Middle frontal gyrus (tissue), 1 donor: ENCODE measurements at regions not wholly inside any gene's neighbourhood (a gene's known extent, or its start where the extent isn't known, plus 50 kb on each side); places are given as distances from the start of the nearest gene placed in this dataset.

Source experiments
- DNase-seq: peaks from one replicate; pipeline ENCODE4 v3.0.0-alpha.2; 2015; ENCODE audit warnings: low spot score; ENCODE audit errors: extremely low spot score

DNA sequence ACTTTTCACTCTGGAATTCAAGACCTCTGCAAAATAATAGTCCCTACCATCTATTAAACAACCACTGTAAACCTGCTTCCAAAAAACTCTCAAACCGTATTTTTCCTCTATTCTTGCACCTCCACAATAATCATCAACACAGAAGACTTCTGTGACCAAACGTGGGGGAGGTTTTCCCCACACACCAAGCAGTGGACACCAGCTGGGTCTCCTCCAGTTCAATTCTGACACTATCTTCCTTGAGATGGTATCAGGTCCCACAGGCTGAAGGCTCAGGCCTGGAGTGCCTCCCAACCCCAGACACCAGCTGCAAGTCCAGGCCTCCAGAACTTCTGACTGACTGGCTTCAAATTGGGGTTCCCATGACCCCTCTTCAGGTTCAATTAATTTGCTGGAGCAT, 89.6 kb upstream of the RAP2B start:
- no peak for DNase-seq

DNA sequence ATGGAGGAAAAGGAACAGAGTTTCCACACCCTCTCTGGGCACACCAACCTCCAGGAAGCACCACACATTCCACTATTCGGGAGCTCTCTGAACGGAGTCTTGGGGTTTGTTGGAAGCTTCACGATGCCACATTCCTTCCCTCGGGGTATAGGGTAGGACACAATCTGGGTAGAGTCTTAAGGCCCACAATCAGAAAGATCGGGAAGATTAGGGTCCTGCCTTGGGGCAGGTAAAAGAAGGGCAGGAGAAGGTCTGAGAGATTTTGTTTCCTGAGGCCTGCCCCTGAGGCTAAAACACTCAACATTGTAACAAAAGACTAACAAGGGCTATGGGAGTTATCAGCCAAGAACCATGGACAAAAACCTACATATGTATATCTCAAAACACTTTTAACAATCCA, 89.2 kb upstream of the RAP2B start:
- no peak for DNase-seq

DNA sequence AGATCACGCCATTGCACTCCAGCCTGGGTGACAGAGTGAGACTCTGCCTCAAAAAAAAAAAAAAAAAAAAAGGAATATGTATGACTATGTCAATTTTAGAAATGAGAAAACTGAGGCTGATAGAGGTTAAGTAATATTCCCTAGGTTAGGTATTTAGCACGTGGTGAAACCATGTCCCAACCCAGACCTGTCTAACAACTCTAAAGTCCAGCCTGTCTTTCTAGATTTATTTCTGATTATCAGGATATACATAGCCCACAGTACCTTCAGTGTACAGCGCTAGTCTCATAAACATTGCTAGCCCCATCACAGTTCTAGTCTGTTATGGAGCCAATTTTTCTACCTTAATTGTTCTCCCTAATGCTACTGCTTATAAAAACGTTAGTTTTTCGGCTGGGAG, 88.4 kb upstream of the RAP2B start:
- DNase-seq = no peak

DNA sequence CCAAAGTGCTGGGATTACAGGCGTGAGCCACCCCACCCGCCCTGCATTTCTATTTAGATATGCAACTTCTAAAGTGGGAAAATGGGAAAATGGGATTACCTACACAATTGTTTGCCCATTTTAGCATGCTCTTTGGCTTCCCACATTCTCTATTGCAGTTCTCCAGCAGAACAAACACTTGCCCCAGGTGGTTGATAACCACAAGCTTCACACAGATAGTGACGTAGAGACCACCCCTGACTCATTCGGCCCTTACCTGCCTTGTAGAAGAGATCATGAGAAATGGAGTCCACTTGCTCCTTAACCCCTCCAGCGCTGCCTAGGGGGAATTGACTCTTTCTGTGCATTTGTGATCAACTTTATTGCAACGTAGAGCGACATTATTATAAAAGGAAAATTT, 83.2 kb upstream of the RAP2B start:
- DNase-seq = no peak

DNA sequence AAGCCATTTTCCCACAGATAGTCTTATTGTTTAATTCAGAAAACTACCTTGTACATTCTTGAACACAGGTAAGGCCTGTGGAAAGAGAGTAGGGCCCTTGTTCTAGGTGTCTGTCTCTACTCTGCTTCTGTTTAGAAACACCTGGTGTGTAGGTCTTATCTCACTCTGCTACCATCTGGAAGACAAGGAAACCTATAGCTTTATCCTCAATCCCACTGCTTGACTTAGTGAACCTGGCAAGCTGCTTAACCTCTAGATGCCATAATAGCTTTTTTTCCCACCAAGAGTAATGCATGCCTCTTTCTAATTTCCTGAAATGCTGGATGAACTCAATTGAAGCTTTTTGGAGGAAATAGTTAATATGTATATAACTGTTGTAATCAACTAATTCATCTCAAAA, 82.6 kb upstream of the RAP2B start:
- no peak for DNase-seq

DNA sequence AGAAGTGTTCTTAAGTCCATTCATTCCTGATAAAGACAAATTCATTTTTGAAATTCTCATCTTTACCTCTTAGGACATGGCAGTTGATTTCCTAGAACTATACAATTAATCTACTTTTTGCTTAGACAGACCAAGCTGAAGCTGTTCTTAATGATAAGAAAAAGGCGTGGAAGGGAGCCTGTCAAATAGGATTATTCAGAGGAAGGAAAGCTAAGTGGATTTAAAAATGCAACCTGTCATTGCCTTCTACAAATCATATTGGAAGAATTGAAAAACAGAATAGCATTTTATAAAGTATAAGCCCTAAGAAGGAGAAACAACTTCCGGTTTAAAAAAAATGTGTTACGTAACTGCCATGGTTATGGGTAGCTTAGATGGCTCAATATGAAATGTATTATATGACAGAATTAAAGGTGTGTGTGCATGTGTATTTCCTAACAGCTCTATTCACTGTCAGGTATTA, 81.2 kb upstream of the RAP2B start:
- no peak for DNase-seq

DNA sequence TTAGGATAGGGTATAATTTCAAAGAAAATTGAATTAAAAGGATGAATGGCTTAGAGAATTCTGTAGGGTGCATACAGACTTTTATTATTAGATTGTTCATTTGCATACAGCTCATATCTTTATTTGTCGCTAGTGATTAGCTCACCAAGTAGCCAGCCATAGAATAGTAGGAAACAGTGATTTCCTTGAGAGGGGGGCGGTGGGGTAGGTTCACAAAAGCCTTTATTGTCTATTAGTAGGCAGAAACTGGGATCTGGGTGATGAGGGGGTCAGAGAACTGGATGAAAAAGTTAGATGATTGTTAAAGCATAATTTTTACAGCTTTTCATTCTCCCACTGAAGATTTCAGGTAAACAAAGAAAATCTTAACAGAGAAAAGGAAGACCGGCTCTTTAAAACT, 77.6 kb upstream of the RAP2B start:
- no peak for DNase-seq

DNA sequence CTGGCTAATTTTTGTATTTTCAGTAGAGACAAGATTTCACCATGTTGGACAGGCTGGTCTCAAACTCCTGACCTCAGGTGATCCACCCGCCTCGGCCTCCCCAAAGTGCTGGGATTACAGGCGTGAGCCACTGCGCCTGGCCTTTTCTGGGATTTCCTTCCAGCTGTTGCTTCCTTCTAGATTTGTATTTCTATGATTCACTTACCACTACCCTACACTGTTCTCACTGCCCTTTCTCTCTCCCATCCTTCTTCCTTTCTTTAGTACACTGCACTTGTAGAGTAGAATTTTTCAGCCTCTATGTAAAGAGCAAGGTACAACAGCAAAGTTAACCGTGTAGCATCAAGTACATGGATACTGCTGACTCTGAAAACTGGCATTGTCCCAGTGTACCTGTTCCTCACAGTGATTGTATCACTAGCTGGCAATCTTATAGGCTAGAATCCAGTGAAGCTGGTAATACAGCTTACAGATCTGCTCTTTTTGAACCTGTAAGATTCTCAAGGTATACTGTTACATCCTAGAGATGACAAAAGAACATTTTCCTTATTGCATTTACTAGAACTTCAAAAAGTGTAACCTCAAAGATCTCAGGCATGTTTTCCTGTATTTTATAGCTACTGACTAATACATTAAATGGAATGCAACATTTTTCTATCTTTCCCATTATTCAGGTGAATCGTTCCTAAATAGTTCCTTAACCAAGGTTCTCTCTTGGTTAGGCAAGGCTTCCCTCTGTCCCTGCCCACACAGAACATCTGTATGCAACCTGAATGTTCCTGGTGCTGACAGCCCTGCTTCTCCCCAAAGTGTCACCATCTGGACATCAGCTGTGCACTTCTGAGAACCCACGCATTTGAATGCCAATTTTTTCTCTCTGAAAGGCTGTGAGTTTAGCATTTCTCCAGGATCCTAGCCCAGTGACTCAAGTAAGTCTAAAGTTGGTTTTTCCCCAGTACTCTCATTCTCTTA, 74.1 kb upstream of the RAP2B start:
- DNase-seq = no peak

DNA sequence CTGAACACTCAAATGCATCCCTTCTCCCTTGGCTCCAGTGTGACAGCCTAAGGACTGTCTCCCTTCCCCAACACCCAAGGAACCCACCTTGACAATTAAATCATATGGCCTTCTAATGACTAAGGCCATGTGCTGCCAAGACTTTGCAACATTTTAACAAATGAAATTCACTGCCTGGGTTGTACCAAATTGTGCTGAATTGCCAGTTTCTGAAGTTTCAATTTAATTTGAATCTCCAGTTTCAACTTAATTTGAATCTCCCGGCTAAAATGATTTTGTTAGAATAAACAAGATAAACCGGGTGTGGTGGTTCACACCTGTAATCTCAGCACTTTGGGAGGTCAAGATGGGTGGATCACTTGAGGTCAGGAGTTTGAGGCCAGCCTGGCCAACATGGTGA, 72.4 kb upstream of the RAP2B start:
- no peak for DNase-seq

DNA sequence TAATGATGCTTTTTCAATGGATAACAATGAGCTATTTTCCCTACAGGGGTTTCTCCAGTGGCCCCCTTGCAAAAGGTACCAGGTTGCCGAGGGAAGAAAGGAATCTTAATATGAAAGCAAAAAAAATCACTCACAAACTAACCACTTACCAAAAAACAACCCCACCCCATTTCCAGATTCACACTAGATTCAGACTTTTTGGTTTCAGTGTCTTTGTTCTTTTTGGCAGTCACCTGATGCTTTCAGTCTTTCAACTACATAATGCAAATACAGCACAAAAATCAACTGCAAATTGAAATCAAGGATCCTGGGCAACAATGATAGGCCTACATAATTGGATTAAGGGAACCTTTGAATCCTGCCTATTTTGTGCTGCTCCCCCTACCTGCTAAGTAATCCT, 71.1 kb upstream of the RAP2B start:
- no peak for DNase-seq

DNA sequence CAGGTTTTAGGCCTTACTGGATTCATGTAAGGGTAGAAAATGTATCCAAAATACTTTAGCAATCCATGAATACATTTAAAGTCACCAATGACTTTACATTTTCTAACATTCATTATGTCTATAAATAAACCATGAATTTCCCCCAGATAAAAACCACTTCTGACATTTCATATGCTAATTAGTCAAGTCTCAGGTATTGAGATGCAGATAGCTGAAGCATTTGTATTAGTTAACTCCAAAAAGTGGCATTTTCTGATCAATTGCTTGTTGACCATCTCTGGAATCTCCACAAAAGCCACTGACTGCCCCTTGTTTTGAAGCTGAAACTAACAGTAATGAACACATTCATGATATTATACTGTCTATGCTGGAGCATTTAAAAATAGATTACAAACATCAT, 68.4 kb upstream of the RAP2B start:
- DNase-seq = no peak

DNA sequence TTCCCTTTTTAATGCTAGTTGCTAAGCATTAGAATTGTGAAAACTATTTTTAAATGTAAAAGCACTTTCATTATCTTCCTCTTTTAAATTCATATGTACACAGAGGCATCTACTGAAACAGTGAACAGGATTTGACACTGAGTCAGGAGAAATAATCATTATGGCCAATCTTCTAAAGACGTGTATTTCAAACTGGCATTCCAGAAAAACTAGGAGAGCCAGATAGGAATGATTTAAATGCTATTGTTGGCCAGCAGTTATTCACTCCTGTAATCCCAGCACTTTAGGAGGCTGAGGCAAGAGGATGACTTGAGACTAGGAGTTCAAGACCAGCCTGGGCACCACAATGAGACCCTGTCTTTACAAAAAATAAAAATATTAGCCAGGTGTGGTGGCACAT, 67.6 kb upstream of the RAP2B start:
- no peak for DNase-seq

DNA sequence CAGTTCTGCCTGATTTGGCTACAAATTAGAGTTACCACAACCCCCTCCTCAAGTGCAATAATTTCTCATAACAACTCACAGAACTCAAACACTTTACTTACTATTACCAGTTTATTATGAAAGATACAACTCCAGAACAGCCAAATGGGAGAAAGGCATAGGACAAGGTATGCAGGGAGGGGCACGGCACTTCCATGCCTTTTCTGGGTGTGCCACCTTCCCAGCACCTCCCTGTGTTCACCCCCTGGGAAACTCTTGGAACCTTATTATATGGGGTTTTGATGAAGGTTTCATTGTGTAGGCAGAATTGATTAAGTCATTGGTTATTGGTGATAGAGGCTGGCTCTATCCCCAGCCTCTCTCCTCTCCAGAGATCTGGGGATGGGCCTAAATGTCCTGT, 66.6 kb upstream of the RAP2B start:
- DNase-seq = no peak

DNA sequence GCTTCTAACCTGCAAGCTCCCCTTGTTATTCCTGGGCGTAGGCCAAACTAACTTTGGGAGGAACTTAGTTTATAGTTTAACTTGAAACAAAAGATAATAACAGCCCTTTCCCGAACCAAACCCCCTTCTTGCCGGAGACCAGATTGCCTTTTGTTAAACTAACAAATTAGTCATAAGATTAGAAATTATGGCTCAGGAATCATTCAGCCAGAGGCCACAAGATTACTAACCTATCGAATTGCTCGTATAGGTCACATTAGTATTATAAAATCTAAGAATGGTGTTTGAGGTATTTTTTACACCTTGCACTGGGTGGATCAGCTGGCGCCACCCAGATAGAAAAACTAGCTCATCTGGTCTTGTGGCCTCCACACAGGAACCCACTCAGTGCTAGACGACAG, 65.3 kb upstream of the RAP2B start:
- no peak for DNase-seq

DNA sequence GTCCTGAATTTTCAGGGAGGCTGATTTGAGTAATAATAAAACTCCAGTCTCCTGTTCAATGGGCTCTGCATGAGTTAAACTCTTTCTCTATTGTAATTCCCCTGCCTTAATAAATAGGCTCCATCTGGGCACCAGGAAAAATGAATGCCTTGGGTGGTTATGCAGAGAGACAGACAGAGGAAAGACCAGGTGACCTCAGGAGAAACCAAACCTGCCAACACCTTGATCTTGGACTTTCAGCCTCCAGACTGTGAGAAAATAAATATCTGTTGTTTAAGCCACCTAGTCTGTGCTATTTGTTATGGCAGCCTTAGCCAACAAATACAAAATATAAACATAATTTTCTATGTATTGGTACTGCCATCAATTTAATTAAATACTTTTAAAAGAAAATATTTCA, 64.8 kb upstream of the RAP2B start:
- DNase-seq = no peak

DNA sequence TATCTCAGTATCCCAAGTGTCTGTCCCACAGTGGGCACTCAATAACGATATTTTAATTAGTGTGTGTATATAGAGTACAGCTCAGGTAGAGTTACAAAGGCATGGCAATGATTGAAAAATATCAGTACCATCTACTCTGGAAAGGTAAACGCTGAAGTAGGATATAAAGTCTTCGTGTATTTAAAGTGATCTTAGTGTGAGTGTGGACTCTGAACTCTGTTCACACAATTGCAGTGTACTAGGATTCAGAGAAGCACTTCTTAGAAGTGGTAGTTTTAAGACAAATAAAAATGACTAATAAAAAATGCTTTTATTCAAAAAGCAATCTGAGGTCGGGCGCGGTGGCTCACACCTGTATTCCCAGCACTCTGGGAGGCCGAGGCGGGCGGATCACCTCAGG, 62.9 kb upstream of the RAP2B start:
- no peak for DNase-seq

DNA sequence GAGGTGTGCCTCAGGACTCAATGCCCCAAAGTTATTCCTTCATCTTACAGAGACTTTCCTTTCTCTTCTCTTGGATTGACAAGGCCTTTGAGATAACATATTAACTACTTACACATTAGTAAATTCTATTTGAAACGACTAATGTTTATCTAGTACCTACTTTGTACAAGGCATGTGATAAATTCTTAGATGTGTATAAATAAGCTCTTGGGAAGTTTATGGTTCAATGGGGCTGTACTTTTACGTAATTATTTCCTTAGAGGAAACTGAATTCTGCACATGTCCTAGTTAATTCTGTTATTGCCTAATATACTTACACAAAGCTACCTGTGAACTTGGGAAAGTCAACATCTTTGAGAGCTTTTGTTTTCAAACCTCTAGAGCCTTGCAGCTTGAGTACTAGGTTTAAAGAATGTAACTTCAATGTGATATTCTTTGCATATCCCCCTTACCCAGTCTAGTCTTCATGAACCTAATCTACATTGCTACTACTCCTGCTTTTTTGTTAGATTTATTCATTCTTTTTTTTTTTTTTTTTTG, 58.5 kb upstream of the RAP2B start:
- DNase-seq = no peak

DNA sequence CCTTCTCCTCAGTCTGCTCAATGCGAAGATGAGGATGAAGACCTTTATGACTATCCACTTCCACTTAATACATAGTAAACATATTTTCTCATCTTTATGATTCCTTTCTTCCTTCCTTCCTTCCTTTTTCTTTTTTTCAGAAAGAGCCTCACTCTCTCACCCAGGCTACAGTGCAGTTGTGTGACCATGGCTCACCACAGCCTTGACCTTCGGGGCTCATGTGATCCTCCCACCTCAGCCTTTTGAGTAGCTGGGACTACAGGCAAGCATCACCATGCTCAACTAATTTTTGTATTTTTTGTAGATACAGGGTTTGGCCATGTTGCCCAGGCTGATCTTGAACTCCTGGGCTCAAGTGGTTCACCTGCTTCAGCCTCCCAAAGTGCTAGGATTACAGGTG, 52.0 kb upstream of the RAP2B start:
- no peak for DNase-seq

DNA sequence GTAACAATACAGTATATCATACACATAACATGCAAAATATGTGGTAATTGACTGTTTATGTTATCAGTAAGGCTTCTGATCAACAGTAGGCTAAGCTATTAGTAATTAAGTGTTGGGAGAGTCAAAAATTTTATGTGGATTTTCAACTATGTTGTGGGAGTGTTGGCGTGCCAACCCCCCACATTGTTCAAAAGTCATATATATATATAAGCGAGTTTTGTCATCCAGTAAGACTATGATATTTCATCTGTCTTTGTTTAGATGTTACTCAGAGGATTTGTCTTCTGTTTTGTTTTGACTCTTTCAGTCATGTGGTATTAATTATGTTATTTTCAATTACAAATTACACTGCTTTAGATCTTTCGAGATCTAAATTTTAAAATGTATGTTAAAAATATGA, 51.0 kb upstream of the RAP2B start:
- no peak for DNase-seq
